Mammary epithelial cell (primary cell): ENCODE measurements at regions not wholly inside any gene's neighbourhood (a gene's known extent, or its start where the extent isn't known, plus 50 kb on each side); places are given as distances from the start of the nearest gene placed in this dataset.

Source experiments
- CTCF ChIP-seq, 2 donors: IDR thresholded peaks in 1 of 2; conservative IDR thresholded peaks in 1 of 2; 2 replicates each; pipeline ENCODE4 v1.5.1; 2011 to 2012; ENCODE audit warnings: inconsistent platforms in 2 of 2, low read length in 2 of 2, mild to moderate bottlenecking in 2 of 2, control low read depth in 1 of 2, low read depth in 1 of 2; ENCODE audit not compliant: insufficient read depth in 1 of 2; ENCODE audit errors: extremely low read depth in 1 of 2
- EZH2 ChIP-seq: IDR thresholded peaks from 2 replicates; pipeline ENCODE4 v1.6.1; 2012; ENCODE audit warnings: low read length, inconsistent platforms, borderline replicate concordance

GRCh38 chr7:22574754-22575520 lies 74.9 kb upstream of the STEAP1B start:
- TF ChIP-seq CTCF (conservative IDR thresholded peaks at IDR 0.05 in 1 of 2, IDR thresholded peaks at IDR 0.05 in 1 of 2; ENCODE audit: extremely low read depth in 1 of 2, insufficient read depth in 1 of 2, low read depth in 1 of 2, low read length in 2 of 2) (no peak), EZH2 (no peak)
